Heart left ventricle (tissue), 13 donors: ENCODE measurements at regions not wholly inside any gene's neighbourhood (a gene's known extent, or its start where the extent isn't known, plus 50 kb on each side); places are given as distances from the start of the nearest gene placed in this dataset.

Experiments used
- POLR2A ChIP-seq, 2 donors: fragments of 450-650 bp; IDR thresholded peaks; one replicate each; pipeline ENCODE4 v1.6.1; 2017; ENCODE audit warnings: antibody characterized with exemption in 2 of 2, mild to moderate bottlenecking in 2 of 2, moderate library complexity in 2 of 2
- TF ChIP-seq, protein P1 (sequence below), 12 donors: fragments of 200-600 bp; sonication (generic) in 4 of 12; IDR thresholded peaks; one replicate each; pipeline versions ENCODE4 v1.5.0 to v1.8.0; 2018 to 2022; ENCODE audit warnings: antibody characterized with exemption in 12 of 12, mild to moderate bottlenecking in 5 of 12
- donor health status: ischemic (EF 13 %, LVEDD 7.1; RV severe dilation, severe dysfunction).
- donor health status: DM: no; HTN: yes; CAD: no.
- donor health status: DM: no; HTN: no; CAD: no.
- donor health status: ischemic (EF 25% LVEDD 6.9; RV normal size, moderate dysfunction).
- donor health status: ischemic (EF 25% LVEDD 5.7; RV mildly dilated, moderate dysfunction).
- donor health status: ischemic (EF 35%, LVEDD 5.7; RV mildly dilated, moderate dysfunction).
- donor health status: nonischemic (EF 11% LVEDD 7.7; RV severe dilation, severe dysfunction).
- donor health status: DM: yes; HTN: yes; CAD: no.
- donor health status: PGD.
- donor health status: ischemic (EF 29% LVEDD 5.4; RV normal size, mild dysfunction).
- donor health status: nonischemic (EF 23%, LVEDD 6.1; RV moderate dilation, normal function).

DNA sequence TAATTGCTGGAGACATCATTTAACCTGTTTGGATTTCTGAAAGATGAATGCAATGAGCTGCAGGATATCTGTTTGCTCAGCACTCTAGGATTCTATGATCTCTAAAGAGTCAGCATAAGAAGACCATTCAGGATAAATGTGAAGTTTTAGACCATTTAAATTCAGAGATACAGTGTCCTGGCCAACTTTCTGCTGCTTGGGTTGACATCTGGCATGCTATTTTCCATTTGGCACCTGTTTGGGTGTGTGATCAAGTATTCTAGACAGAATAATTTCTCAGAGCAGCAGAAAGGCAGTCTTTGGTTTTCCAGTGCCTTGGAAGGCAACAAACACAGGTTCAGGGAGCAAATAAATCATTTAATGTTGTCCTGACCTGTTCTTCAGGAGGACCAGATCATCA is 144.8 kb upstream of the NDUFV2 start:
- TF ChIP-seq, protein P1, sequence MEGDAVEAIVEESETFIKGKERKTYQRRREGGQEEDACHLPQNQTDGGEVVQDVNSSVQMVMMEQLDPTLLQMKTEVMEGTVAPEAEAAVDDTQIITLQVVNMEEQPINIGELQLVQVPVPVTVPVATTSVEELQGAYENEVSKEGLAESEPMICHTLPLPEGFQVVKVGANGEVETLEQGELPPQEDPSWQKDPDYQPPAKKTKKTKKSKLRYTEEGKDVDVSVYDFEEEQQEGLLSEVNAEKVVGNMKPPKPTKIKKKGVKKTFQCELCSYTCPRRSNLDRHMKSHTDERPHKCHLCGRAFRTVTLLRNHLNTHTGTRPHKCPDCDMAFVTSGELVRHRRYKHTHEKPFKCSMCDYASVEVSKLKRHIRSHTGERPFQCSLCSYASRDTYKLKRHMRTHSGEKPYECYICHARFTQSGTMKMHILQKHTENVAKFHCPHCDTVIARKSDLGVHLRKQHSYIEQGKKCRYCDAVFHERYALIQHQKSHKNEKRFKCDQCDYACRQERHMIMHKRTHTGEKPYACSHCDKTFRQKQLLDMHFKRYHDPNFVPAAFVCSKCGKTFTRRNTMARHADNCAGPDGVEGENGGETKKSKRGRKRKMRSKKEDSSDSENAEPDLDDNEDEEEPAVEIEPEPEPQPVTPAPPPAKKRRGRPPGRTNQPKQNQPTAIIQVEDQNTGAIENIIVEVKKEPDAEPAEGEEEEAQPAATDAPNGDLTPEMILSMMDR (IDR thresholded peaks at IDR 0.05), result no peak
- no peak for TF ChIP-seq POLR2A (IDR thresholded peaks at IDR 0.05)
